Panc1 (cell line): ENCODE measurements at regions not wholly inside any gene's neighbourhood (a gene's known extent, or its start where the extent isn't known, plus 50 kb on each side); places are given as distances from the start of the nearest gene placed in this dataset.
"Not testable (repeated sequence)": the region's sequence is repeated elsewhere in the genome, so short reads cannot be mapped to it uniquely, and the experiment has no call there.

Source experiments
- ATAC-seq: fragments of 200-7000 bp; cut with Tn5 transposase; 2 replicates; pipeline ENCODE4 v1.9.1; 2020; ENCODE audit warnings: mild to moderate bottlenecking, moderate library complexity
- BruUV-seq: library from RNA; stranded (reverse); fragments of 400-500 nt; replicated peaks from 2 replicates; lab custom pipeline; 2021; lab: Mats Ljungman, UMichigan
- CTCF ChIA-PET: fragments of 300-600 bp; sonication (Branson Sonifier 250); formaldehyde crosslinking; loops from one replicate; lab custom pipeline; 2022; ENCODE audit warnings: antibody characterized with exemption; lab: Charles Lee
- POLR2A ChIA-PET: fragments of 300-600 bp; sonication (Branson Sonifier 250); formaldehyde crosslinking; loops from one replicate; lab custom pipeline; 2022; ENCODE audit warnings: antibody characterized with exemption; lab: Charles Lee
- DNase-seq: peaks from one replicate; pipeline ENCODE4 v3.0.0-alpha.2; 2010; ENCODE audit warnings: low read depth, low spot score
- H3K27ac ChIP-seq: 2 replicates; pipeline ENCODE4 v1.5.1; 2011; ENCODE audit warnings: mild to moderate bottlenecking, low read length, inconsistent platforms
- H3K27me3 ChIP-seq: fragments of 200-500 bp; sonication (Bioruptor generic); 2 replicates; pipeline ENCODE4 v1.6.0; 2014; ENCODE audit warnings: low read length, inconsistent platforms; ENCODE audit not compliant: control insufficient read depth, insufficient read depth
- H3K36me3 ChIP-seq: fragments of 200-500 bp; sonication (Bioruptor generic); 2 replicates; pipeline ENCODE4 v1.5.1; 2014; ENCODE audit warnings: inconsistent platforms, mild to moderate bottlenecking, low read length, moderate library complexity; ENCODE audit not compliant: control insufficient read depth, insufficient read depth
- H3K4me1 ChIP-seq: 2 replicates; pipeline ENCODE4 v1.5.1; 2011; ENCODE audit warnings: inconsistent platforms, mild to moderate bottlenecking, low read length, moderate library complexity; ENCODE audit not compliant: control insufficient read depth, insufficient read depth
- H3K4me3 ChIP-seq, 2 experiments: 2 replicates each; pipeline ENCODE4 v1.5.1; 2011 to 2012; ENCODE audit warnings: low read depth in 2 of 2, low read length in 2 of 2, mild to moderate bottlenecking in 2 of 2, inconsistent platforms in 1 of 2, moderate library complexity in 1 of 2
- H3K9me3 ChIP-seq: fragments of 200-500 bp; sonication (Bioruptor generic); 2 replicates; pipeline ENCODE4 v1.5.1; 2014; ENCODE audit warnings: low read depth, mild to moderate bottlenecking, inconsistent platforms, low read length, moderate library complexity; ENCODE audit not compliant: control insufficient read depth, insufficient read depth
- CTCF ChIP-seq: fragments of 450-650 bp; IDR thresholded peaks from 2 replicates; pipeline ENCODE4 v1.5.1; 2017; ENCODE audit warnings: mild to moderate bottlenecking
- POLR2AphosphoS5 ChIP-seq: IDR thresholded peaks from 2 replicates; pipeline ENCODE4 v1.6.1; 2012; ENCODE audit warnings: mild to moderate bottlenecking, low read depth, low read length, moderate library complexity
- REST ChIP-seq, 2 experiments: IDR thresholded peaks; 2 replicates each; pipeline ENCODE4 v1.6.1; 2011 to 2012; ENCODE audit warnings: low read depth in 2 of 2, control low read depth in 1 of 2, low read length in 1 of 2, mild to moderate bottlenecking in 1 of 2, moderate library complexity in 1 of 2; ENCODE audit not compliant: insufficient read depth in 1 of 2
- SIN3A ChIP-seq: IDR thresholded peaks from 2 replicates; pipeline ENCODE4 v1.6.1; 2012; ENCODE audit warnings: low read depth, mild to moderate bottlenecking, low read length, moderate library complexity, borderline replicate concordance; ENCODE audit not compliant: insufficient read depth
- TCF7L2 ChIP-seq: IDR thresholded peaks from 2 replicates; pipeline ENCODE4 v1.6.1; 2011; ENCODE audit warnings: mild to moderate bottlenecking, low read depth, low read length, inconsistent platforms
- in situ Hi-C: cut with HindIII; loops from 2 replicates; pipeline ENCODE4 v1.10.0; 2016; ENCODE audit warnings: low sequenced_read_pairs, low pct_unique_long_range_greater_than_20kb
- intact Hi-C: fragments of 100-400 bp; cut with micrococcal nuclease; formaldehyde crosslinking; loops from one replicate; pipeline ENCODE4 v1.10.0; 2022; ENCODE audit not compliant: unreplicated experiment

GRCh38 chr7:142511801-142512200 is 237.5 kb upstream of the PRSS1 start:
- Histone ChIP-seq H3K4me3 (no peak overlapping the region), H3K27ac (no peak overlapping the region), H3K36me3 (no peaks in the 10 kb centered on the region), H3K9me3 (no peaks in the 10 kb centered on the region), H3K4me1 (no peaks in the 10 kb centered on the region), H3K27me3 (peaks cover 4% of the 10 kb centered on the region; the same call in 1 of the 2 replicates)
- BruUV-seq, result no TSS peak
- TF ChIP-seq CTCF (no peak), REST (IDR thresholded peaks at IDR 0.05; ENCODE audit: insufficient read depth in 1 of 2, low read depth in 2 of 2, low read length in 1 of 2) (no peak), SIN3A (no peak), POLR2AphosphoS5 (no peak)
- DNase-seq (no peak), ATAC-seq (no peak)
- ChIA-PET CTCF (no interaction called here), POLR2A (no interaction called here)
- in situ Hi-C loops (no loop called here), intact Hi-C loops (no loop called here)

GRCh38 chr7:142511374-142511773 is 237.9 kb upstream of the PRSS1 start:
- intact Hi-C loops (no loop called here), in situ Hi-C loops (no loop called here)
- TF ChIP-seq SIN3A (no peak), REST (IDR thresholded peaks at IDR 0.05; ENCODE audit: insufficient read depth in 1 of 2, low read depth in 2 of 2, low read length in 1 of 2) (no peak), TCF7L2 (no peak), CTCF (no peak), POLR2AphosphoS5 (no peak)
- H3K27ac ChIP-seq, result no peak overlapping the region
- no peak for DNase-seq
- H3K27me3 ChIP-seq, result peaks cover 4% of the 10 kb centered on the region; the same call in 1 of the 2 replicates
- no peak overlapping the region for H3K4me3 ChIP-seq
- no peak for ATAC-seq
- ChIA-PET CTCF (no interaction called here), POLR2A (no interaction called here)
- no TSS peak for BruUV-seq
- H3K36me3 ChIP-seq, result no peaks in the 10 kb centered on the region
- no peaks in the 10 kb centered on the region for H3K9me3 ChIP-seq
- no peaks in the 10 kb centered on the region for H3K4me1 ChIP-seq

- DNase-seq, ATAC-seq, H3K4me3 ChIP-seq, H3K27me3 ChIP-seq, in situ Hi-C loops, H3K9me3 ChIP-seq, BruUV-seq, H3K27ac ChIP-seq, POLR2A ChIA-PET, H3K4me1 ChIP-seq, H3K36me3 ChIP-seq, CTCF ChIA-PET: not testable (repeated sequence)
- intact Hi-C loops, result loop anchor here (5.0 kb wide), 1 partner anchor 37 kb away; no protein-coding TSS in a partner anchor
Measured at GRCh38 chr7:142509235-142509634, 240.0 kb upstream of the PRSS1 start.
